CD4-positive, alpha-beta memory T cell (primary cell): ENCODE measurements at regions not wholly inside any gene's neighbourhood (a gene's known extent, or its start where the extent isn't known, plus 50 kb on each side); places are given as distances from the start of the nearest gene placed in this dataset.
"Not testable (repeated sequence)": the region's sequence is repeated elsewhere in the genome, so short reads cannot be mapped to it uniquely, and the experiment has no call there.

Experiments
- CTCF ChIA-PET: fragments of 350-600 bp; sonication (Branson Sonifier 250); formaldehyde crosslinking; loops from one replicate; lab custom pipeline; 2021; ENCODE audit warnings: inconsistent platforms; ENCODE audit not compliant: partially characterized antibody; lab: Charles Lee
- POLR2A ChIA-PET: fragments of 350-600 bp; sonication (Branson Sonifier 250); formaldehyde crosslinking; loops from one replicate; lab custom pipeline; 2021; ENCODE audit not compliant: partially characterized antibody; lab: Charles Lee
- DNase-seq, 5 donors: peaks; one replicate each; pipeline versions ENCODE4 v3.0.0 to v3.0.0-alpha.2; 2020 to 2022; ENCODE audit warnings: mixed read lengths in 1 of 5
- H3K27ac ChIP-seq: one replicate; pipeline ENCODE4 v1.7.0; 2013; ENCODE audit warnings: low read depth, low read length
- H3K27me3 ChIP-seq: 2 replicates; pipeline ENCODE4 v1.7.0; 2013; ENCODE audit warnings: mild to moderate bottlenecking, low read length, moderate library complexity; ENCODE audit not compliant: insufficient read depth
- H3K36me3 ChIP-seq: 2 replicates; pipeline ENCODE4 v1.7.0; 2013; ENCODE audit warnings: mild to moderate bottlenecking, low read length, moderate library complexity; ENCODE audit not compliant: insufficient read depth
- H3K4me1 ChIP-seq: 2 replicates; pipeline ENCODE4 v1.7.0; 2013; ENCODE audit warnings: mild to moderate bottlenecking, low read length, moderate library complexity; ENCODE audit not compliant: insufficient read depth
- H3K4me3 ChIP-seq, 2 donors: one replicate each; pipeline ENCODE4 v1.7.0; 2013; ENCODE audit warnings: low read length in 2 of 2, mild to moderate bottlenecking in 1 of 2
- H3K9me3 ChIP-seq, 2 donors: one replicate each; pipeline ENCODE4 v1.7.0; 2013; ENCODE audit warnings: low read length in 2 of 2, control low read depth in 1 of 2; ENCODE audit not compliant: control insufficient read depth in 1 of 2
- H3K27ac Mint-ChIP-seq, 7 donors: one replicate each; pipeline ENCODE4 v1.8.0; 2020 to 2021; ENCODE audit warnings: mixed read lengths in 7 of 7, mild to moderate bottlenecking in 6 of 7, inconsistent platforms in 3 of 7, moderate library complexity in 3 of 7
- H3K27me3 Mint-ChIP-seq, 2 donors: one replicate each; pipeline ENCODE4 v1.8.0; 2020 to 2021; ENCODE audit warnings: mixed read lengths in 2 of 2
- H3K36me3 Mint-ChIP-seq, 2 donors: one replicate each; pipeline ENCODE4 v1.8.0; 2020 to 2021; ENCODE audit warnings: mixed read lengths in 2 of 2, inconsistent platforms in 1 of 2, mild to moderate bottlenecking in 1 of 2
- H3K4me1 Mint-ChIP-seq, 4 donors: one replicate each; pipeline ENCODE4 v1.8.0; 2020 to 2021; ENCODE audit warnings: mixed read lengths in 4 of 4, mild to moderate bottlenecking in 1 of 4
- H3K4me3 Mint-ChIP-seq, 8 donors: one replicate each; pipeline ENCODE4 v1.8.0; 2020 to 2021; ENCODE audit warnings: mixed read lengths in 8 of 8, mild to moderate bottlenecking in 7 of 8, moderate library complexity in 6 of 8, inconsistent platforms in 3 of 8
- H3K9me3 Mint-ChIP-seq, 8 donors: one replicate each; pipeline ENCODE4 v1.8.0; 2020 to 2021; ENCODE audit warnings: mixed read lengths in 8 of 8, mild to moderate bottlenecking in 5 of 8, inconsistent platforms in 3 of 8, moderate library complexity in 1 of 8
- intact Hi-C: fragments of 100-400 bp; cut with micrococcal nuclease; formaldehyde crosslinking; loops from one replicate; pipeline ENCODE4 v1.15.1; 2023

DNA sequence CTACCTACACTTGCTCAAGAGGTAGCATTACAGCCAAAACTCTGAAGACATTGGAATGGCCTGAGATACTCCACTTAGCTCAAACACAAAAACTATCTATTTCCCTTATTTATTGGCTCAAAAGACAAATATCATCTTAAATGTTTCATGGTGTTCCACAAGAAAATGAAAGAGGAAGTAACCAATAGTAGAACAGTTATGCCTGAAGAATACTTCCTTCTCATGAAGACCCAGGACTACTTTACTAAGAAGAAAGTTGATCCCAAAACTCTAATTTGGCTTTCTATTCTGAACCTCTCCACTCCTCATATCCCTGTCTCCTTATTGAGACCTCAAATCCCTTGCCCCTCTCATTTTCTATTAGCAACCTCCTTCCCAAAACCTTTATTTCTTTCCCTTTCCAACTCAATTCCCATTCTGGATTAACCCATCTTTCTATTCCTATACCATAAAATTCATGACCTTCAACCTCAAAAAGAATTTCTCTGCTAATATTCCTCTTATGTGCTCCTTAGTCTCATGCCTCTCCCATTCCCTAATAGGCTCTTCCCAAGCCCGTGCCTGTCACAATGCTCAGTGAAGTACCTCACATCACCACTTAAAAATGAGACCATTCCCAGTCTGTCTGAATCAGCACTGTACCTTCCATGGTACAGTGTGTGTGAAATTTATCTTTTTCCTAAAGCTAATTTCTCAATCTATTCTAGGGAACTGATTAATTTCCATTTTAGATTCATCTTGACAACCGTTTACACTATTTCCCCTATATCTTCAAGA, 302.2 kb downstream of the ZNF37A start:
- intact Hi-C loops, H3K9me3 ChIP-seq, POLR2A ChIA-PET, DNase-seq, H3K27ac ChIP-seq, H3K4me3 Mint-ChIP-seq, H3K27me3 Mint-ChIP-seq, H3K4me3 ChIP-seq, H3K27me3 ChIP-seq, H3K4me1 ChIP-seq, H3K4me1 Mint-ChIP-seq, H3K9me3 Mint-ChIP-seq, H3K36me3 Mint-ChIP-seq, H3K36me3 ChIP-seq, CTCF ChIA-PET: not testable (repeated sequence)
- peak overlapping the region in 1 of 7 donors; percentile 88 for H3K27ac Mint-ChIP-seq

DNA sequence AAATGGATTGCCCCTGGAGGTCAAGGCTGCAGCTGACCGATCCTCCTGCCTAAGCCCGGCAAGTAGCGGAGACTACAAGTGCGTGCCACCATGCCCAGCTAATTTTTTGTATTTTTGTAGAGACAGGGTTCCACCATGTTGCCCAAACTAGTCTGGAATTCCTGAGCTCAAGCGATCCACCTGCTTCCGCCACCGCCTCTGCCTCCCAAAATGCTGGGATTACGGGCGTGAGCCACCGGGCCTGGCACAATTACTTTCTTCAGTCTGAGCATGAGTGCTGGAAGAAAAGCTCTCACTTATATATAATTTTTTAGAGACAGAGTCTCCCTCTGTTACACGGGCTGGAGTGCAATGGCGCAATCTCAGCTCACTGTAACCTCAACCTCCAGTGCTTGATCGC, 307.4 kb downstream of the ZNF37A start:
- Mint-ChIP-seq H3K4me1 (peaks cover 3 to 13% (median 8%) of the 10 kb centered on the region in 4 donors), H3K4me3 (peak overlapping the region in 6 of 8 donors; percentile 51 to 94 (median 90)), H3K27ac (peak overlapping the region in 6 of 7 donors; percentile 95 to 98 (median 97))
- H3K4me1 ChIP-seq, H3K36me3 Mint-ChIP-seq, H3K36me3 ChIP-seq, H3K9me3 ChIP-seq, H3K9me3 Mint-ChIP-seq, H3K27me3 Mint-ChIP-seq, intact Hi-C loops, H3K27me3 ChIP-seq, H3K4me3 ChIP-seq: not testable (repeated sequence)
- POLR2A ChIA-PET, result interaction anchor here (1.0 to 2.1 kb wide), 2 partner anchors 391 to 425 kb away, joined by 3 to 16 read pairs; partner anchors contain the start of genes ZNF25 and ZNF33A
- peak in 2 of 5 donors; percentile 2 to 13 for DNase-seq
- peak overlapping the region; percentile 76 for H3K27ac ChIP-seq
- CTCF ChIA-PET, result interaction anchor here (1.5 kb wide), 1 partner anchor 307 kb away, joined by 5 read pairs; no protein-coding TSS in a partner anchor

DNA sequence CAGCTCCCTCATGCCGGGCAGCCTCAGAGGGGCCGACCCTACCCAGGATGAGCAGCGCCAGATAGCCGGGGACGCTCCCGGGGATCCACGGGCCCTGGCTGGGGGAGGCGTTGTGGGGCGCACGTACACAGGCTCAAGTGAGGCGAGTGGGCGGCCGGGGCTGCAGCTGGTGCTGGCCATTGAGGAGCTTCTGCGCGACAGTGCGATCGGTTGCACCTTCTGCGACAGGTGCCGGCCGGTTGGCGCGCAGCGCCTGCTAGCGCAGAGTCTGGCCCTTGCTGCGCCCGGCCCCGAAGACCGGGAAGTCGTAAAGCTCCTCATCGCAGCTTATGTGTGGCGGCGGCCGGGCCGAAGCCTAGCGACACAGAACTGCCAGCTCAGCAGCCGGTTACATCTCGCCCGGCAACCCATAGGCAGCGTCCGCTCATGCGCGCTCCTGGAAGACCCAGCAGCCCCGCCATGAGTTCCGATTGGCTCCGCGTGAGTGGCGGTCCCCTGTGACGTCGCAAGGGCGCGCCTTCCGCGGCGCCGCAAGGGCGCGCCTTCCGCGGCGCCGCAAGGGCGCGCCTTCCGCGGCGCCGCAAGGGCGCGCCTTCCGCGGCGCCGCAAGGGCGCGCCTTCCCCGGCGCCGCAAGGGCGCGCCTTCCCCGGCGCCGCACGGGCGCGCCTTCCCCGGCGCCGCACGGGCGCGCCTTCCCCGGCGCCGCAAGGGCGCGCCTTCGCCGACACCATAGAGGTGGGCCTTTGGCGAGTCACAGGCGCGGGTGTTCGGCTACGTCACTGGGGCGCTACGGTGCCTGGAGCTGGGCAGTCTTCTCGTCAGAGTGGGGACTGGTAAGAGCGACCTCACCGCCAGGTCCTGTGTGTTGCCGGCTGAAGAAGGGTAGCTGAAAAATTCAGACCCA, 308.6 kb downstream of the ZNF37A start:
- H3K9me3 ChIP-seq, H3K9me3 Mint-ChIP-seq, H3K27me3 Mint-ChIP-seq, H3K36me3 Mint-ChIP-seq, H3K27me3 ChIP-seq, H3K4me1 ChIP-seq, H3K36me3 ChIP-seq: not testable (repeated sequence)
- ChIA-PET CTCF (interaction anchor here (1.0 to 1.5 kb wide), 2 partner anchors 308 to 424 kb away, joined by 3 to 5 read pairs; no protein-coding TSS in a partner anchor), POLR2A (interaction anchor here (0.9 to 2.1 kb wide), 6 partner anchors 36 to 545 kb away, joined by 3 to 16 read pairs (median 4); partner anchors contain the start of genes ZNF248, ZNF25, ZNF33A and ZNF37A)
- DNase-seq, result peak; percentile 90 to 97 (median 97)
- Mint-ChIP-seq H3K27ac (peak overlapping the region; percentile 97 to 99 (median 99)), H3K4me3 (peak overlapping the region; percentile 87 to 94 (median 91)), H3K4me1 (peaks cover 3 to 13% (median 8%) of the 10 kb centered on the region in 4 donors)
- Histone ChIP-seq H3K27ac (peak overlapping the region; percentile 83), H3K4me3 (peak overlapping the region in 1 of 2 donors; percentile 60)
- intact Hi-C loops, result loop anchor here (1.0 kb wide), 4 partner anchors 308 to 545 kb away; partner anchors contain the start of genes ZNF248, ZNF25 and ZNF37A

DNA sequence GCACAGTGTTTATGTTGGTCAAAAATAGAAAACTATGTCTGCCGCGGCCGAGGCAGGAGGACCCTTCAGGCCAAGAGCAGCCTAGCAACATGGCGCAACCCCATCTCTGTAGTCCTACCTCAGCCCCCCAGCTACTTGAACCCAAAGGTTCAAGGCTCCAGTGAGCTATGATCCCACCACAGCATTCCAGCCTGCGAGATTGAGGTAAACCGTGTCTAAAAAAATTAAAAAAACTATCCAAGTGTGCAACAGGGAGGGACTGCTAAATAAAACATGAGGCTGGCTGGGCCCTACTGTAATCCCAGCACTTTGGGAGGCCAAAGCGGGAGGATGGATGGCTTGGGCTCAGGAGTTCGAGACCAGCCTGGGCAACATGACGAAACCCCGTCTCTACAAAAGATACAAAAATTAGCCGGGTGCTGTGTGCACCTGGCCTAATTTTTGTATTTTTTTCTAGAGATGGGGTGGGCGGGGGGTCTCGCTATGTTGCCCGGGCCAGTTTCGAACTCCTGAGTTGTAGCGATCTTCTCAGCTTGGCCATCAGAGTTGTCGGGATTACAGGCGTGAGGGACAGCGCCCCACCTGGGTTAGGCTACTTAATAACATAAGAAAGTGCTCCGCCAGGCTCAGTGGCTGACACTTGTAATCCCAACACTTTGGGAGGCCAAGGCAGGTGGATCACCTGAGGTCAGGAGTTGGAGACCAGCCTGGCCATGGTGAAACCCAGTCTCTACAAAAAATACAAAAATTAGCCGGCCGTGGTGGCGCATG, 309.4 kb downstream of the ZNF37A start:
- H3K27ac ChIP-seq, result peak overlapping the region; percentile 83
- POLR2A ChIA-PET, result interaction anchor here (1.2 to 2.1 kb wide), 3 partner anchors 393 to 546 kb away, joined by 3 to 16 read pairs (median 5); partner anchors contain the start of genes ZNF248, ZNF25 and ZNF33A
- Mint-ChIP-seq H3K27ac (peak overlapping the region; percentile 97 to 99 (median 99)), H3K4me1 (peaks cover 3 to 13% (median 8%) of the 10 kb centered on the region in 4 donors), H3K4me3 (peak overlapping the region; percentile 87 to 92 (median 90))
- H3K4me1 ChIP-seq, DNase-seq, H3K27me3 ChIP-seq, intact Hi-C loops, H3K36me3 ChIP-seq, H3K9me3 ChIP-seq, H3K9me3 Mint-ChIP-seq, H3K36me3 Mint-ChIP-seq, CTCF ChIA-PET, H3K27me3 Mint-ChIP-seq: not testable (repeated sequence)
- H3K4me3 ChIP-seq, result peak overlapping the region in 1 of 2 donors; percentile 60

DNA sequence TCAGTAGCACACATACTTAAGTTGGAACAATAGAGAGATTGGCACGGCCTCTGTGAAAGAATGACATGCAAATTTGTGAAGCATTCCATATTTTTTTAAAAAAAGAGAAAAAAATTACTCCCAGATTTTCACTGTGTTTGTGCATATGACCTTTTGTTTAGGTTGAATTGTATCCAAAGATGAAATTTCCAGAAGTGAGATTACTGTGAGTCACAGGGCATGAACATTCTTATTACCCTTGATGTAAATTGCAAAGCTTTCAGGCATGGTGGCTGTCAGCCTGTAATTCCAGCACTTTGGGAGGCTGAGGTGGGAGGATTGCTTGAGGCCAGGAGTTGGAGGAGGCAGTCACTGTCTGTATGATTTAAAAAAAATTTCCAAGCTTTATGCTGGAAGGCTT, 329.5 kb downstream of the ZNF37A start:
- H3K4me1 ChIP-seq, DNase-seq, POLR2A ChIA-PET, H3K4me1 Mint-ChIP-seq, H3K4me3 ChIP-seq, H3K27me3 Mint-ChIP-seq, H3K9me3 ChIP-seq, intact Hi-C loops, H3K36me3 ChIP-seq, H3K9me3 Mint-ChIP-seq, H3K27ac Mint-ChIP-seq, CTCF ChIA-PET, H3K27ac ChIP-seq, H3K4me3 Mint-ChIP-seq, H3K27me3 ChIP-seq: not testable (repeated sequence)
- peaks cover 9 to 21% of the 10 kb centered on the region in 2 donors for H3K36me3 Mint-ChIP-seq

DNA sequence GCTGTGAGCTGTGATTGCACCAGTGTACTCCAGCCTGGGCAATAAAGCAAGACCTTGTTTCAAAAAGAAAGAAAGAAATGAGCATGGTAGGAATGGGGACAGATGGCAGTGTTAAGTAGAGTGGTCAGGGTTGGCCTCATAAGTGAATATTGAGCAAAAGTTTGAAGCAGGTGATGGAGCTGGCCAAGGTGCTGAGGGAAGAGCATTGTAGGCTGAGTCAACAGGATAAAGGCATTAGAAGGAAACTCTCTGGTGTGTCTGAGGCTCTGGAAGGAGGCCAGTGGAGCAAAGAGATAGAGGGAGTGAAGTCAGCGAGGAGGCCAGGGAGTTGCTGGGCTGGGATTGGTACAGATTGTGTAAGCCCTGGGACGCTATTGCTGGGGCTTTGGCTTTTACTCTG, 336.1 kb downstream of the ZNF37A start:
- H3K9me3 ChIP-seq, H3K27me3 Mint-ChIP-seq, H3K4me3 ChIP-seq, H3K36me3 ChIP-seq, POLR2A ChIA-PET, H3K27ac Mint-ChIP-seq, intact Hi-C loops, H3K4me1 Mint-ChIP-seq, H3K27me3 ChIP-seq, DNase-seq, H3K27ac ChIP-seq, CTCF ChIA-PET, H3K4me1 ChIP-seq, H3K4me3 Mint-ChIP-seq, H3K9me3 Mint-ChIP-seq: not testable (repeated sequence)
- H3K36me3 Mint-ChIP-seq, result peaks cover 9 to 12% of the 10 kb centered on the region in 2 donors
